Hepatocyte (in vitro differentiated cells): ENCODE measurements at regions not wholly inside any gene's neighbourhood (a gene's known extent, or its start where the extent isn't known, plus 50 kb on each side); places are given as distances from the start of the nearest gene placed in this dataset.

Experiments
- DNase-seq: peaks from one replicate; pipeline ENCODE4 v3.0.0-alpha.2; 2016; ENCODE audit warnings: low spot score
- H2AFZ ChIP-seq: fragments of 200-600 bp; sonication (generic); 2 replicates; pipeline ENCODE4 v1.6.0; 2016; ENCODE audit warnings: antibody characterized with exemption, mild to moderate bottlenecking
- H3K27ac ChIP-seq: fragments of 200-600 bp; sonication (generic); 2 replicates; pipeline ENCODE4 v1.5.1; 2016; ENCODE audit warnings: mild to moderate bottlenecking
- H3K27me3 ChIP-seq: fragments of 200-600 bp; sonication (generic); 2 replicates; pipeline ENCODE4 v1.6.1; 2016
- H3K36me3 ChIP-seq: fragments of 200-600 bp; sonication (generic); replicated peaks from 2 replicates; pipeline ENCODE4 v1.5.1; 2016; ENCODE audit warnings: low read depth; ENCODE audit not compliant: insufficient read depth
- H3K4me1 ChIP-seq: fragments of 200-600 bp; sonication (generic); 2 replicates; pipeline ENCODE4 v1.5.1; 2016; ENCODE audit warnings: mild to moderate bottlenecking, moderate library complexity; ENCODE audit not compliant: insufficient read depth
- H3K4me2 ChIP-seq: fragments of 200-600 bp; sonication (generic); 2 replicates; pipeline ENCODE4 v1.6.0; 2016
- H3K4me3 ChIP-seq: fragments of 200-600 bp; sonication (generic); 2 replicates; pipeline ENCODE4 v1.5.1; 2016; ENCODE audit warnings: mild to moderate bottlenecking
- H3K79me2 ChIP-seq: fragments of 200-600 bp; sonication (generic); 2 replicates; pipeline ENCODE4 v1.6.0; 2017; ENCODE audit warnings: mild to moderate bottlenecking
- H3K9me2 ChIP-seq: fragments of 200-600 bp; sonication (generic); replicated peaks from 2 replicates; pipeline ENCODE4 v1.6.0; 2017; ENCODE audit warnings: mild to moderate bottlenecking; ENCODE audit not compliant: insufficient read depth
- H3K9me3 ChIP-seq: fragments of 200-600 bp; sonication (generic); 2 replicates; pipeline ENCODE4 v1.5.1; 2016; ENCODE audit warnings: low read depth, mild to moderate bottlenecking
- H4K20me1 ChIP-seq: fragments of 200-600 bp; sonication (generic); 2 replicates; pipeline ENCODE4 v1.6.0; 2016; ENCODE audit warnings: mild to moderate bottlenecking; ENCODE audit not compliant: insufficient read depth, poor library complexity, severe bottlenecking
- EZH2 ChIP-seq: fragments of 200-600 bp; sonication (generic); IDR thresholded peaks from 2 replicates; pipeline ENCODE4 v1.6.1; 2016; ENCODE audit warnings: antibody characterized with exemption, mild to moderate bottlenecking, borderline replicate concordance
- EZH2phosphoT487 ChIP-seq: fragments of 200-600 bp; sonication (generic); IDR thresholded peaks from one replicate; pipeline ENCODE4 v1.6.1; 2018; ENCODE audit warnings: antibody characterized with exemption, mild to moderate bottlenecking, low read depth, moderate library complexity; ENCODE audit not compliant: unreplicated experiment, severe bottlenecking
- WGBS: methylation state at CpG from one replicate; pipeline ENCODE4 v1.1.6; 2016; ENCODE audit warnings: low lambda C conversion rate; ENCODE audit errors: missing lambda C conversion rate; 5-methylcytosine and 5-hydroxymethylcytosine counted together
- TF ChIP-seq, protein P1 (sequence below): fragments of 200-600 bp; sonication (generic); IDR thresholded peaks from 2 replicates; pipeline ENCODE4 v1.5.1; 2016; ENCODE audit warnings: antibody characterized with exemption, mild to moderate bottlenecking; ENCODE audit not compliant: poor library complexity

DNA sequence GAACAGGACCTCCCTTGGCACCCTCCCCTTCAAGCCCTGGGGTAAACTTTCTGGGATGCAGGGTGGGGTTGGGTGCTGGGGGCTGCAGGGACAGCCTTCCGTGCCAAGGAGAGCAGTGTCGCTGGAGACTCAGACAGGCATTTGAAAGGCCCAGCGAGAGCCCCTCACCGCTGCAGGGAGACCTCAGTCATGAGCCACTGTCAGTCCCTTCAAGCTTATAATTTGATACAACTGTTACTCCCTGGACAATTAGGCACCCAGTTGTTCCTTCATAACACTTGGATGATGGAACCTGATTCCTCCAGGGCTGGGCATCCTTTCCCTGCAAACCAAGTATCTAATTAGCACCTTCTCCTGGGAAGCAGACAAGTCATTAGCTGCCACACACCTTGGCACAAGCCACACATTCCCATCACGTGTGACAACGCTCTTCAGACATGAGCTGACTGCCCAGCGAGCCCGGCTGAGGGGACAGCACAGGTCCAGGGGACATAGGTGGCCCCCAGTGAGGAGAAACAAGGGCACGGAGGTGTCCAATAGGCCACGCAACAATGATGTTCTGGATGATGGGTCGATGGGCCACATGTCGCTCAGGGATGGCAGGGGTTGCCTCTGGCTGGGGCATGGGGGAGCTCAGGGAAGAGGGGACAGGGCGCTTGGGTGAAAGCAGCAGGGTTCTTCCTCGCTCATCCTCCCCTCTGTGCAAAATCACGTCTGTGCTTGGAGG is 59.6 kb downstream of the KCNF1 start:
- H2AFZ ChIP-seq: no peak overlapping the region
- no peak for DNase-seq
- H4K20me1 ChIP-seq: no peaks in the 10 kb centered on the region
- no peaks in the 10 kb centered on the region for H3K4me1 ChIP-seq
- H3K9me2 ChIP-seq: no peaks in the 10 kb centered on the region
- no peaks in the 10 kb centered on the region for H3K27me3 ChIP-seq
- WGBS: 89% methylated on average over 15 of the region's 15 CpGs
- H3K27ac ChIP-seq: no peak overlapping the region
- TF ChIP-seq EZH2: no peak
- TF ChIP-seq, protein P1, sequence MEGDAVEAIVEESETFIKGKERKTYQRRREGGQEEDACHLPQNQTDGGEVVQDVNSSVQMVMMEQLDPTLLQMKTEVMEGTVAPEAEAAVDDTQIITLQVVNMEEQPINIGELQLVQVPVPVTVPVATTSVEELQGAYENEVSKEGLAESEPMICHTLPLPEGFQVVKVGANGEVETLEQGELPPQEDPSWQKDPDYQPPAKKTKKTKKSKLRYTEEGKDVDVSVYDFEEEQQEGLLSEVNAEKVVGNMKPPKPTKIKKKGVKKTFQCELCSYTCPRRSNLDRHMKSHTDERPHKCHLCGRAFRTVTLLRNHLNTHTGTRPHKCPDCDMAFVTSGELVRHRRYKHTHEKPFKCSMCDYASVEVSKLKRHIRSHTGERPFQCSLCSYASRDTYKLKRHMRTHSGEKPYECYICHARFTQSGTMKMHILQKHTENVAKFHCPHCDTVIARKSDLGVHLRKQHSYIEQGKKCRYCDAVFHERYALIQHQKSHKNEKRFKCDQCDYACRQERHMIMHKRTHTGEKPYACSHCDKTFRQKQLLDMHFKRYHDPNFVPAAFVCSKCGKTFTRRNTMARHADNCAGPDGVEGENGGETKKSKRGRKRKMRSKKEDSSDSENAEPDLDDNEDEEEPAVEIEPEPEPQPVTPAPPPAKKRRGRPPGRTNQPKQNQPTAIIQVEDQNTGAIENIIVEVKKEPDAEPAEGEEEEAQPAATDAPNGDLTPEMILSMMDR: no peak
- TF ChIP-seq EZH2phosphoT487: no peak
- H3K36me3 ChIP-seq: no peaks in the 10 kb centered on the region
- H3K79me2 ChIP-seq: no peaks in the 10 kb centered on the region
- H3K4me2 ChIP-seq: no peak overlapping the region
- no peaks in the 10 kb centered on the region for H3K9me3 ChIP-seq
- H3K4me3 ChIP-seq: no peak overlapping the region

DNA sequence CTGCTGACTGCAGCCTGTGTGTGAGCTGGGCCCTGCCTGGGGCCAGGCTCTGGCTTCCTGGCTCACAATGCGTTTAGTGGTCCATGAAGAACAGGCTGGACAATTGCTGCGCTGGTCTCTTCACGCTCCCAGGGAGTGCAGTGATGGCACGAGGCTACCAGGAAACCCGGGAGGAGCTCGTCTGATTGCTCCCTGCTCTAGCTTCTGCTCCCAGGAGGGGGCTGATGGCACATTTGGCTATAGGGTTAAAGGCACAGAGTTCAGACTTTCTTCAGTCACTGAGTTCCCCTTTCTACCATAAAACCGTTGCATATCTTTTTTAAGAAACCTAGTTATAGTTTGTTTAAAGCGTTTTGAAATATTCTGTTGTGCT is 60.1 kb downstream of the KCNF1 start:
- WGBS: 68% methylated on average over 8 of the region's 8 CpGs
- no peaks in the 10 kb centered on the region for H4K20me1 ChIP-seq
- H2AFZ ChIP-seq: no peak overlapping the region
- no peaks in the 10 kb centered on the region for H3K4me1 ChIP-seq
- no peaks in the 10 kb centered on the region for H3K27me3 ChIP-seq
- no peaks in the 10 kb centered on the region for H3K36me3 ChIP-seq
- no peaks in the 10 kb centered on the region for H3K79me2 ChIP-seq
- no peak overlapping the region for H3K4me3 ChIP-seq
- H3K9me3 ChIP-seq: no peaks in the 10 kb centered on the region
- TF ChIP-seq, protein P1: no peak
- TF ChIP-seq EZH2phosphoT487 (no peak), EZH2 (no peak)
- H3K27ac ChIP-seq: no peak overlapping the region
- DNase-seq: no peak
- H3K4me2 ChIP-seq: no peak overlapping the region
- no peaks in the 10 kb centered on the region for H3K9me2 ChIP-seq

DNA sequence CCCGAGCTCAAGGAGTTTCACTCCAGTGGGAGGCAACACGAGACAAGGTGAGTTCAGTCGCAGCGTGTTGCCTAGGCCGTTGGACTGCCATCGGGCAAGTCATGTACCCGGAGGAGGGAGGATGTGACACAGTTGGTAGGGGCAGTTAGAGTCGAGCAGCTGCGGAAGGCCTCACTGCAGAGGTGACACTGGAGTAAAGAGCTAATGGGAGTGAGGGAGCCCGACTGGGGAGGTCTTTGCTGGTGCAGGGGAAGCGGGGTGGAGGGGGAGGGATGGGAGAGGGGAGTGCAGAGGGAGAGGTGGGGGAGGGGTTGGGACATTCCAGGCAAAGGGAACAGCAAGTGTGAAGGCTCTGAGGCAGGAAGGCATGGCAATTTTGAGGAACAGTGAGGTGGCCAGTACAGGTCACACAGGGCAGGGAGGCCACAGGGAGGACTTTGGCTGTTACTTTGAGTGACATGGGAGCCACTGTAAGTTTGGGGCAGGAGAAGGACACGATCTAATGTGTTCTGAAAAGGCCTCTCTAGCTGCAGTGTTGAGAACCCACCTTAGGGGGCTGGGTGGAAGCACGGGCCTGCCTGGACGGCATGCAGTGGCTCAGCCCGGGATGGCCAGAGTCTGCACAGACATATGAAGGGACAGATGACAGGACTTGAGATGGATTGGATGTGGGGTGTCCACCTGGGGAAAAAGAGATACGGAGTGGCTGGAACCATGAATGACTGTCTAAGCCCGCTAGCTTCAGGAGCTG is 61.1 kb downstream of the KCNF1 start:
- no peaks in the 10 kb centered on the region for H3K79me2 ChIP-seq
- H3K4me1 ChIP-seq: no peaks in the 10 kb centered on the region
- H3K4me3 ChIP-seq: no peak overlapping the region
- H3K9me2 ChIP-seq: no peaks in the 10 kb centered on the region
- H3K27me3 ChIP-seq: no peaks in the 10 kb centered on the region
- no peak overlapping the region for H3K4me2 ChIP-seq
- no peak for DNase-seq
- TF ChIP-seq, protein P1: no peak
- no peak for TF ChIP-seq EZH2phosphoT487
- TF ChIP-seq EZH2: no peak
- H3K27ac ChIP-seq: no peak overlapping the region
- no peak overlapping the region for H2AFZ ChIP-seq
- WGBS: 90% methylated on average over 15 of the region's 17 CpGs
- no peaks in the 10 kb centered on the region for H3K36me3 ChIP-seq
- H4K20me1 ChIP-seq: no peaks in the 10 kb centered on the region
- no peaks in the 10 kb centered on the region for H3K9me3 ChIP-seq
